ENCODE measurements at regions not wholly inside any gene's neighbourhood (a gene's known extent, or its start where the extent isn't known, plus 50 kb on each side); places are given as distances from the start of the nearest gene placed in this dataset.

DNA sequence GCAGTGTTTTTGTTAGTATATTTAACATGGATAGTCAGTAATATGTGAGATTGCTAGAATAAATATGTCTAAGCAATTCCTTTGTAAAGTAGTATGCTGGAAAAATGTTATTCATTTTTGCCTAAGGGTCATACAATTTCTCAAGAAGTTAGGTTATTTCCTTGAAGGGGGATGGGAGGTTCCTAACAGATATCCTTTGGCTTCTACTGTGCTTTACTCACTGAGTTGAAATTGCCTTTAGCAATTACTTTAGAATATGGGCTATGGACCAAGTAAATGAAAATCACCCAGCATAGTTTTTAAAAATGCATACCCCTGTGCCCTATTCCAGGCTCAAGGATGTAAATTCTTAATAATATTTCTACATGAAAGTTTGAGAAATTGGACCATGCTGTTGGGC, 1386.4 kb upstream of the SLC39A10 start:
- no peak for DNase-seq (ENCODE audit: low read depth)

GRCh38 chr2:194264586-194264985, 1392.4 kb upstream of the SLC39A10 start:
- no peak for DNase-seq (ENCODE audit: low read depth)

GRCh38 chr2:194260185-194260584, 1396.8 kb upstream of the SLC39A10 start:
- no peak for DNase-seq (ENCODE audit: low read depth)

- DNase-seq (ENCODE audit: low read depth) = no peak
Observed at GRCh38 chr2:194257095-194257494, 1399.9 kb upstream of the SLC39A10 start.

- no peak for DNase-seq (ENCODE audit: low read depth)
Observed at GRCh38 chr2:194253528-194254259, 1403.3 kb upstream of the SLC39A10 start.

DNA sequence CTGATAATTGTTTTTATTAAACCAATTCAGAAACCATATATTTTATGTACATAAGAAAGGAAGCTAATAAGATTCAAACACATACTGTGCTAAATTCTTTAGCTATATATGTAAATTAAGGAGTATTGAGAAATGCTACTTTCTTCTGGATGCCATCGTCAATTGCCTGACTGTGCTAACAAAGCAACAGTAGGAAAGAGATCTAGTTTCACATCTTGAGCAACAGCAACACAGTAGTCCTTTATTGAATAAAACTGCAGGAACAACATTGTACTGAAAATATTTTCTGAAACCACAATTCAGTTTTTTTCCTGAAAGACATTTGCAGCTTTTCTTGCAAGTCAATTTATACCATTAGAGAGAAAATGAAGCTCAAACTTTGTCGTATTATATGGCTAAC, 1404.9 kb upstream of the SLC39A10 start:
- no peak for DNase-seq (ENCODE audit: low read depth)

GRCh38 chr2:194232600-194232999, 1424.4 kb upstream of the SLC39A10 start:
- DNase-seq (ENCODE audit: low read depth) = no peak

DNA sequence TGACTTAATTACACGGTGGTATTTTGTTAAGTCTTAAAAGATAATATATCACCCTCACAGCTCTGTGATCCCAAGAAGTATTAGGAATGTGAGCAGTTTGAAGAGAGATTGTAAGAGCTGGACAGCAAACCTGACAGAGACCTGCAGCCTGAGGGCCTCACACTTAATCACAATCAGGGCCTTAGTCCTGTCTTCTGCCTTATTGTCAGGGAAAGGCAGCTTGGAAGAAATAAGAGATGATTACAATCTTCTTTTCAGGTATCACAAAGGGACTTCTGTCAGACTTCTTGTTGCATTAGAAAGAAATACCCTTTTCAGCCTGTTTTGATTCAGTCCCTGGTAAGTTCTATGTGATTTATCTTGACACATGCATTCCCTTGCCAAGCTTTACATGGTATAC, 1433.8 kb upstream of the SLC39A10 start:
- no peak for DNase-seq (ENCODE audit: low read depth)

GRCh38 chr2:194214192-194214591, 1442.8 kb upstream of the SLC39A10 start:
- no peak for DNase-seq (ENCODE audit: low read depth)

DNA sequence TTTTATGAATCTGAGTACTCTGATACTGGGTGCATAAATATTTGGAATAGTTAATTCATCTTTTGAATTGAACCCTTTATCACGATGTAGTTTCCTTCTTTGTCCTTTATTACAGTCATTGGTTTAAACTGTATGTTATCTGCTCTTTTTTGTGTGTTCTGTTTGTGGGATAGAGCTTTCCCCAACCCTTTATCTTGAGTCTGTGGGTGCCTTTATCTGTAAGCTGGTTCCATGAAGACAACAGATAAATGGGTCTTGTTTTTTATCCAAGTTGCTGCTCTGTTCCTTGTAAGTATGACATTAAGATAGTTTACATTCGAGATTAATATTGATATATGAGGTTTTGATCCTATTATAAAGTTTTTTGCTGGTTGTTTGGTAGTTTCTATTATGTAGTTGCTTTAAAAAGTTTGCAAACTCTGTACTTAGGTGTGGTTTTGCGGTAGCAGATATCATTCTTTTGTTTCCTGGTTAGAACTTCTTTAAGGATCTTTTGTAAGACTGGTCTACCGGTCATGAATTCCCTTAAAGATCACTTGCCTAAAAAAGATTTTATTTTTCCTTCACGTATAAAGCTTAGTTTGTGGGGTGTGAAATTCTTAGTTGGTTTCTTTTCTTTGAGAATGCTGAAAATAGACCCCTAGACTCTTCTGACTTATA, 1451.3 kb upstream of the SLC39A10 start:
- DNase-seq (ENCODE audit: low read depth) = no peak

DNA sequence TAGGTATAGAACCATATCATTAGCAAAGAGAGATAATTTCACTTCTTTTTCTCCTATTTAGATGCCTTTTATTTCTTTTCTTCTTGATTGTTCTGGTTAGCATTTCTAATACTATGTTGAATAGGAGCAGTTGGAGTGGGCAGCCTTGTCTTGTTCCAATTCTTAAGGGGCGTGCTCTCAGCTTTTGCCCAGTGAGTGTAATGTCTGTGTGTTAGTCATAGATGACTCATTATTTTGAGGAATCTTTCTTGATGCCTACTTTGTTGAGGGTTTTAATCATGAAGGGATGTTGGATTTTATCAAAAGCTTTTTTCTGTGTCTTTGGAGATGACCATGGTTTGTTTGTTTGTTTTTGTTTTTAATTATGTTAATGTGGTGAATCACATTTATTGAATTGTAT, 1453.1 kb upstream of the SLC39A10 start:
- peak; percentile 20 for DNase-seq (ENCODE audit: low read depth)

DNA sequence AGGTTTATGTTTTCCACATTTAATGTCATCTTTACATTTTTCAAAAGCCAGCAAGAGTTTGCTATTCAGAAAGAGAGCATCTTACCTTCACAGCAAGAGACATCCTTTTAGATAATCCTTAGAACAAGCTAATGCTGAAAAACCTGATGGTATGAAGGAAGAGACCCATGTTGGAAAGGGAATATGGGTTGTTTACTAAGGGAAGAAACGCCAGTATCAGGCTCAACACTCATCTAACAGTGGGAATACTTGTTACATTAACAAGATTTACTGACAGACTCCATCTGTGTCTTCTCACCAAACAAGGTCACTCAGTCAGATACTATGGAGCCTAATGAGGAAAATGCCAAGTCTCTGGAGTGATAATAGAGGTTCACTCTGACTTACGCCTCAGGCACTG, 1474.1 kb upstream of the SLC39A10 start:
- no peak for DNase-seq (ENCODE audit: low read depth)

- no peak for DNase-seq (ENCODE audit: low read depth)
Observed at GRCh38 chr2:194176134-194176533, 1480.9 kb upstream of the SLC39A10 start.

GRCh38 chr2:194166818-194167217, 1490.2 kb upstream of the SLC39A10 start:
- peak; percentile 45 for DNase-seq (ENCODE audit: low read depth)

GRCh38 chr2:194155431-194155830, 1501.6 kb upstream of the SLC39A10 start:
- DNase-seq (ENCODE audit: low read depth) = no peak

GRCh38 chr2:194151231-194151630, 1505.8 kb upstream of the SLC39A10 start:
- DNase-seq (ENCODE audit: low read depth) = no peak

DNA sequence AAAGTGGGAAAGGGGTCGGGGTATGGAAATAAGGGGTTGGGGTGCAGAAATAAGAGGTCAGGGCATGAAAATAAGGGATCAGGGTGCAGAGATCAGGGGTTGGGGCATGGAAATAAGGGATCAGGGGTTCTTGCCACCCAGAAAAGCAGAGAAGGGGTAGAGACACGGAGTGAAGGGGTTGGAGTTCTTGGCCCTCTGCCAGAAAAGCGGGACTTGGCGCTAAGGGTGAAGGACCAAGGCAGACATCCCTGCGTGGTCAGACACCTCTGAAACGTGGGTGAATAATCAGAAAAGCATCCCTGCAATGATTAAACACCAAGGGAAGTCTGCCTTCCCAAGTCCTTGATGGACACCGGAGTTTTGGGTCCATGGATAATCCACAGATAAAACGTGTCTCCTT, 1521.6 kb upstream of the SLC39A10 start:
- no peak for DNase-seq (ENCODE audit: low read depth)

DNA sequence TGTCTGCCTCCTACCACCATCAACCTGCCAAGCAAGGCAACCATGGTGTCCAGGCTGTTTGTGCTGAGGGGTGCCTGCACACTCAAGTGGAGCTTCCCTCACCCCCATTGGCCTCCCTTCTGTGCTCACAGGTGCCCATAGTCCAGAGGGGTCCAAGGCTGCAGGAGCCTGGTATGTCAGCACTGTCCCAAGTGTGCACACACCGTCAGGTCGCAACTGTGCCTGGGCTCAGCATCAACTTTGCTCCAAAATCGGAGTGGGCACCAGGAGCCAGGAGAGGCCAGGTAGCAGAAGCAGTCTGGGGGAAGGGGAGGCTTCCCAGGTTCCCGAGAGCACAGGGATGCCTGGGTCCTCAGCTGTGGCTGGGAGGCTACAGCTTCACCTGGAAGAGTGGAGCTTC, 1528.2 kb upstream of the SLC39A10 start:
- no peak for DNase-seq (ENCODE audit: low read depth)

DNA sequence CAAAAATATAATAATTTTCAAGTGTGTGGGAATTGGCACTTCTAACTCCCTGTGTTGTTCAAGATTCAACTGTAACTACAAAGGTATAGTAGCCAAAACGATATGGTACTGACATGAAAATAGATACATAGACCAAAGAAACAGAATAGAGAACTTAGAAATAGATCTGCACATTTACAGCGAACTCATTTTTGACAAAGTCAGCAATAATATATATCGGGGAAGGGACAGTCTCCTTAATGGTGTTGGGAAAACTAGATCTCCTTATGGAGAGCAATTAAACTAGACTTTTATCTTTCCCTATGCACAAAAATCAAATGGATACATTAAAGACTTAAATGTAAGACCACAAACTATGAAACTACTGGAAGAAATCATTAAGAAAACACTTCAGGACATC, 1530.6 kb upstream of the SLC39A10 start:
- no peak for DNase-seq (ENCODE audit: low read depth)

DNA sequence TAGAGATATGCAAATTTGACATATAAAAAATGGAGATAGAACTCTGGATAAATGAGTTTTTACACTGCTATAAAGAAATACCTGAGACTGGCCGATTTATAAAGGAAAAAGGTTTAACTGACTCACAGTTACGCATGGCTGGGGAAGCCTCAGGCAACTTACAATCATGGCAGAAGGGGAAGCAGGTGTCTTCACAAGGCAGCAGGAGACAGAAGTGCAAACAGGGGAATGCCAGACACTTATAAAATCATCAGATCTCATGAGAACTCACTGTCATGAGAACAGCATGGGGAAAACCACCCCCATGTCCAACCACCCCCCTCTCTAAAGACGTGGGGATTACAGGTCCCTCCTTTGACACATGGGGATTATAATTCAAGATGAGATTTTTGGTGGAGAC, 1540.2 kb upstream of the SLC39A10 start:
- no peak for DNase-seq (ENCODE audit: low read depth)

GRCh38 chr2:194105358-194105757, 1551.7 kb upstream of the SLC39A10 start:
- DNase-seq (ENCODE audit: low read depth) = no peak

- DNase-seq (ENCODE audit: low read depth) = no peak
Observed at GRCh38 chr2:194104687-194105086, 1552.3 kb upstream of the SLC39A10 start.

DNA sequence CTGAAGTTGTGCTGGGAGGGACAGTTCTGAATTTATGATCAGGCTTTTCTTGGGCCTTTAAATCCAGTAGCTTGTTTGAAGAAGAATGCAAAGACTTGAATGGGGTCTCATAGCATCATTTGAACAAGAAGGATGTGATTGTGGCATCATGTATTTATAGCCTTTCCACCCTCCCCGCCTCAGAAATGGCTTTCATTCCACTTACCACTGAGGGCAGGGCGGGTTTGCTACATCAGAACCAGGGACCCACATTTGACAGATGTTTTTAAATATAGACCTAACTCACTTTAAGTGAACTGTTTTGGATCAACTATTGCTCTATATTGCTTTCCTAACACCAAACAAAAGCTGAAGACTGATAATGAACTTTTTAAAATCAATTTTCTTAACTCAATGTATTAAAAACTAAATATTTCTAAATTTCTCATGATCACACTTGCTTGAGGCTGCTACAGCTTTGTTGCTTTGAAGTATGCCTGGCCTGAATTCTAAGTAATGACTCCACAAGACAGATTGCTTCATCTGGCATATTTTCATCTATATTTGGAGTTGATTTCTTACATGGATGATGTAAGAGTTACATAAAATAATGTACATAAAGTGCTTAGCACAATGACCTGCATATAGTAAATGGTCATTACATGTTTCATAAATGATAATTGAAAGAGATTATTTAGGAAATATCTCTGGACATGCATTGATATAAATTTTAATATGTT, 1552.9 kb upstream of the SLC39A10 start:
- peak; percentile 18 for DNase-seq (ENCODE audit: low read depth)

Data from iris pigment epithelial cell (primary cell).